ENCODE measurements at regions not wholly inside any gene's neighbourhood (a gene's known extent, or its start where the extent isn't known, plus 50 kb on each side); places are given as distances from the start of the nearest gene placed in this dataset.

DNA sequence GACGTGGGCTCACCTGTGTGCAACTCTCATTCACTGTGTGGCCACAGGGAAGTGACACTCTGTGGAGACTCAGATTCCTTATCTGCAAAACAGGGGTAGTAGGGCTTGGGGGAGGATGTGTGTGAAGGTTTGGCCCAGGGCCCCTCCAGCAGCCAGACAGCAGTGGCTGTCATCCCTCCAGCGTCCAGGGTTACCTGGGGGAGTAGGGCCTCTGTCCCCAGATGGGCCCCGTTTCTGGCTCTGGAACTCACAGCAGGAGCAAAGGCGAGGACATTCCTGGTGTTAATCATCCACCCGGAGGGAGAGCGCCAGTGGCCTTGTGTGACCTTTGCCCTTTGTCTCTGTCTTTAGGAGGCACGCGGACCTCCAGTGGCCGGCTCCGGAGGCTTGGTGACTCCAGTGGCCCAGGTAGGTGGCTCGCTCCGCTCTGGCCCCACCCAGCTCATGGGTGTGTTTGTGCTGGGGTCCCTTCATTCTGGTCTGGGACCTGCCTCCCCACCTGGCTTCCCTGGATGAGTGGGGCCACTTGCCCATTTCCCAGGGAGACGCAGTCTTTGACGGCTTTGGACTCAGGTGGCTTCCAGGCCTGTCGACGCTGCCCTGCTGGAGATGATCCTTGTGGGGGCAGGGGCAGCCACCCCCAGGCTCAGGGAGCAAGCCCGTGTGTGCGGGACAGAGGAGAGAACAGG lies 166.2 kb downstream of the SEC14L1 start (continued):
- TF ChIP-seq, protein P1, sequence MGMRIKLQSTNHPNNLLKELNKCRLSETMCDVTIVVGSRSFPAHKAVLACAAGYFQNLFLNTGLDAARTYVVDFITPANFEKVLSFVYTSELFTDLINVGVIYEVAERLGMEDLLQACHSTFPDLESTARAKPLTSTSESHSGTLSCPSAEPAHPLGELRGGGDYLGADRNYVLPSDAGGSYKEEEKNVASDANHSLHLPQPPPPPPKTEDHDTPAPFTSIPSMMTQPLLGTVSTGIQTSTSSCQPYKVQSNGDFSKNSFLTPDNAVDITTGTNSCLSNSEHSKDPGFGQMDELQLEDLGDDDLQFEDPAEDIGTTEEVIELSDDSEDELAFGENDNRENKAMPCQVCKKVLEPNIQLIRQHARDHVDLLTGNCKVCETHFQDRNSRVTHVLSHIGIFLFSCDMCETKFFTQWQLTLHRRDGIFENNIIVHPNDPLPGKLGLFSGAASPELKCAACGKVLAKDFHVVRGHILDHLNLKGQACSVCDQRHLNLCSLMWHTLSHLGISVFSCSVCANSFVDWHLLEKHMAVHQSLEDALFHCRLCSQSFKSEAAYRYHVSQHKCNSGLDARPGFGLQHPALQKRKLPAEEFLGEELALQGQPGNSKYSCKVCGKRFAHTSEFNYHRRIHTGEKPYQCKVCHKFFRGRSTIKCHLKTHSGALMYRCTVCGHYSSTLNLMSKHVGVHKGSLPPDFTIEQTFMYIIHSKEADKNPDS (CRISPR knock-in tag; IDR thresholded peaks at IDR 0.05): no peak
- TF ChIP-seq CHD4 (IDR thresholded peaks at IDR 0.05; ENCODE audit: borderline replicate concordance, low read length) (peak; percentile 79; the same call in 1 of the 2 replicates), GZF1 (CRISPR knock-in tag; IDR thresholded peaks at IDR 0.05) (0 out of 2 replicates have a peak, but pooled peaks have one; percentile 70), DMAP1 (CRISPR knock-in tag; IDR thresholded peaks at IDR 0.05) (peak; percentile 71; the same call in 1 of the 2 replicates), ATM (IDR thresholded peaks at IDR 0.05; ENCODE audit: borderline replicate concordance) (no peak), ZFAT (CRISPR knock-in tag; conservative IDR thresholded peaks at IDR 0.05) (no peak), ZBTB7A (CRISPR knock-in tag; IDR thresholded peaks at IDR 0.05) (peak; percentile 87; the same call in 1 of the 2 replicates), ZNF260 (CRISPR knock-in tag; IDR thresholded peaks at IDR 0.05; ENCODE audit: borderline replicate concordance, low read depth) (no peak), ZNF746 (CRISPR knock-in tag; IDR thresholded peaks at IDR 0.05) (peak; percentile 75; the same call in 1 of the 2 replicates), ZNF569 (CRISPR knock-in tag; IDR thresholded peaks at IDR 0.05; ENCODE audit: borderline replicate concordance) (no peak), XRCC5 (optimal IDR thresholded peaks at IDR 0.05; ENCODE audit: low read length) (peak; percentile 72), REPIN1 (CRISPR knock-in tag; IDR thresholded peaks at IDR 0.05; ENCODE audit: borderline replicate concordance, low read depth) (no peak; the same call in 1 of the 2 replicates), NR2F2 (IDR thresholded peaks at IDR 0.05; ENCODE audit: borderline replicate concordance, low read depth) (peak; percentile 92), PCBP2 (optimal IDR thresholded peaks at IDR 0.05; ENCODE audit: low read depth, low read length, poor library complexity, severe bottlenecking) (no peak), SOX13 (IDR thresholded peaks at IDR 0.05) (peak; percentile 55; the same call in 1 of the 2 replicates), SOX13 (CRISPR knock-in tag; conservative IDR thresholded peaks at IDR 0.05 in 1 of 2, IDR thresholded peaks at IDR 0.05 in 1 of 2) (peak in 1 of 2 experiments; percentile 86; a peak in 2 of 4 replicates), MEIS1 (CRISPR knock-in tag; IDR thresholded peaks at IDR 0.05; ENCODE audit: borderline replicate concordance) (peak; percentile 86; the same call in 1 of the 2 replicates), ZNF326 (CRISPR knock-in tag; IDR thresholded peaks at IDR 0.05; ENCODE audit: borderline replicate concordance) (no peak), ZNF329 (CRISPR knock-in tag; IDR thresholded peaks at IDR 0.05; ENCODE audit: low read depth) (no peak), KDM5B (CRISPR knock-in tag; IDR thresholded peaks at IDR 0.05; ENCODE audit: borderline replicate concordance) (peak; percentile 81)
- TF ChIP-seq, protein P2, sequence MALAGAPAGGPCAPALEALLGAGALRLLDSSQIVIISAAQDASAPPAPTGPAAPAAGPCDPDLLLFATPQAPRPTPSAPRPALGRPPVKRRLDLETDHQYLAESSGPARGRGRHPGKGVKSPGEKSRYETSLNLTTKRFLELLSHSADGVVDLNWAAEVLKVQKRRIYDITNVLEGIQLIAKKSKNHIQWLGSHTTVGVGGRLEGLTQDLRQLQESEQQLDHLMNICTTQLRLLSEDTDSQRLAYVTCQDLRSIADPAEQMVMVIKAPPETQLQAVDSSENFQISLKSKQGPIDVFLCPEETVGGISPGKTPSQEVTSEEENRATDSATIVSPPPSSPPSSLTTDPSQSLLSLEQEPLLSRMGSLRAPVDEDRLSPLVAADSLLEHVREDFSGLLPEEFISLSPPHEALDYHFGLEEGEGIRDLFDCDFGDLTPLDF (CRISPR knock-in tag; IDR thresholded peaks at IDR 0.05): peak; percentile 63; the same call in 1 of the 2 replicates
- TF ChIP-seq, protein P3, sequence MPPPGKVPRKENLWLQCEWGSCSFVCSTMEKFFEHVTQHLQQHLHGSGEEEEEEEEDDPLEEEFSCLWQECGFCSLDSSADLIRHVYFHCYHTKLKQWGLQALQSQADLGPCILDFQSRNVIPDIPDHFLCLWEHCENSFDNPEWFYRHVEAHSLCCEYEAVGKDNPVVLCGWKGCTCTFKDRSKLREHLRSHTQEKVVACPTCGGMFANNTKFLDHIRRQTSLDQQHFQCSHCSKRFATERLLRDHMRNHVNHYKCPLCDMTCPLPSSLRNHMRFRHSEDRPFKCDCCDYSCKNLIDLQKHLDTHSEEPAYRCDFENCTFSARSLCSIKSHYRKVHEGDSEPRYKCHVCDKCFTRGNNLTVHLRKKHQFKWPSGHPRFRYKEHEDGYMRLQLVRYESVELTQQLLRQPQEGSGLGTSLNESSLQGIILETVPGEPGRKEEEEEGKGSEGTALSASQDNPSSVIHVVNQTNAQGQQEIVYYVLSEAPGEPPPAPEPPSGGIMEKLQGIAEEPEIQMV (CRISPR knock-in tag; IDR thresholded peaks at IDR 0.05; ENCODE audit: low read depth): peak; percentile 97
- TF ChIP-seq, protein P4, sequence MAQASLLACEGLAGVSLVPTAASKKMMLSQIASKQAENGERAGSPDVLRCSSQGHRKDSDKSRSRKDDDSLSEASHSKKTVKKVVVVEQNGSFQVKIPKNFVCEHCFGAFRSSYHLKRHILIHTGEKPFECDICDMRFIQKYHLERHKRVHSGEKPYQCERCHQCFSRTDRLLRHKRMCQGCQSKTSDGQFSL (CRISPR knock-in tag; IDR thresholded peaks at IDR 0.05): peak; percentile 70
- TF ChIP-seq, protein P5, sequence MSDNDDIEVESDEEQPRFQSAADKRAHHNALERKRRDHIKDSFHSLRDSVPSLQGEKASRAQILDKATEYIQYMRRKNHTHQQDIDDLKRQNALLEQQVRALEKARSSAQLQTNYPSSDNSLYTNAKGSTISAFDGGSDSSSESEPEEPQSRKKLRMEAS (IDR thresholded peaks at IDR 0.05): peak; percentile 92
- TF ChIP-seq, protein P6, sequence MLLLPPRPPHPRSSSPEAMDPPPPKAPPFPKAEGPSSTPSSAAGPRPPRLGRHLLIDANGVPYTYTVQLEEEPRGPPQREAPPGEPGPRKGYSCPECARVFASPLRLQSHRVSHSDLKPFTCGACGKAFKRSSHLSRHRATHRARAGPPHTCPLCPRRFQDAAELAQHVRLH (CRISPR knock-in tag; IDR thresholded peaks at IDR 0.05; ENCODE audit: borderline replicate concordance, low read depth): peak; percentile 86

Measured in HepG2 (cell line).